COLO829 (cell line): ENCODE measurements at regions not wholly inside any gene's neighbourhood (a gene's known extent, or its start where the extent isn't known, plus 50 kb on each side); places are given as distances from the start of the nearest gene placed in this dataset.

Experiments
- DNase-seq: peaks from one replicate; pipeline ENCODE4 v3.0.0; 2012; ENCODE audit warnings: low spot score

GRCh38 chr11:127136438-127136837 lies 135.9 kb upstream of the KIRREL3 start:
- DNase-seq = no peak

- DNase-seq = no peak
These were observed 134.7 kb upstream of the KIRREL3 start for GRCh38 chr11:127135256-127135655.

GRCh38 chr11:127133061-127133460 lies 132.5 kb upstream of the KIRREL3 start:
- DNase-seq = no peak

DNA sequence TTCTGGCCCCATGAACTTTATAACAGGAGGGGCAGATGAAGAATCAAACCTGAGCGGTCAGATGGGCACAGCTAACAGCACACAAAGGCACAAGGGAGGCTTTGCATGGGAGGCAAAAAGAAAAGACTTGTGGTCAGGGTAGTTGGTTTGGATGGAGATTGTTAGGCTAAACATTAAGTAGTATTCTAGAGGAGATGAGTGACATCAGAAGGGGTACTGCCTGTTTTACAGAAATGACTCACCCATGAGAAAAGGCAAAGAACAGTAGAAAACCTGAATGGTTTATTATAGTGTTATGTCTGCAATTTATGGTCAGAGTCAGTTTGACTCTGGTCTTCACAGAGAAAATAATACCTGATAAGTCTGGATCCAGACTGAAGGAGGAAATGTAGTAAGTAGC lies 129.8 kb upstream of the KIRREL3 start:
- no peak for DNase-seq

GRCh38 chr11:127126986-127127385 lies 126.4 kb upstream of the KIRREL3 start:
- no peak for DNase-seq

GRCh38 chr11:127119356-127119755 lies 118.8 kb upstream of the KIRREL3 start:
- DNase-seq = no peak

DNA sequence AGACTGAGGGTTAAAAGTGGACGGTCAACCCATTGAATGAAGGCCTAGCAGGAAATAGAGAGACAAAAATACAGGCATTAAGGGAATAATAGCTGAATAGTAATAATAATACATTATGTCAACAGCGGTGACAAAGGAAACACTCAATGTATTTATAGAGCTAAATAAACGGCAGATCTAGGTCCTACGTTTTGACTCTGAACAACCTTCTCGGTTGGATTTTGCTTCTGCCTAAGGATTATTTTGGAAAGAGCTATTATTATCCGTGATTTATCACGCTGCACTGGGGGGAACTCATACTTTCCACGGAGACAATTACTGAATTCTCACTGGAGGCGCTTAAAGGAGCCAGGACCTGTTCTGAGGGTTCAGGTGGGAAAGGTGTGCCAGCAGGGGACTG lies 118.2 kb upstream of the KIRREL3 start:
- DNase-seq = no peak

DNA sequence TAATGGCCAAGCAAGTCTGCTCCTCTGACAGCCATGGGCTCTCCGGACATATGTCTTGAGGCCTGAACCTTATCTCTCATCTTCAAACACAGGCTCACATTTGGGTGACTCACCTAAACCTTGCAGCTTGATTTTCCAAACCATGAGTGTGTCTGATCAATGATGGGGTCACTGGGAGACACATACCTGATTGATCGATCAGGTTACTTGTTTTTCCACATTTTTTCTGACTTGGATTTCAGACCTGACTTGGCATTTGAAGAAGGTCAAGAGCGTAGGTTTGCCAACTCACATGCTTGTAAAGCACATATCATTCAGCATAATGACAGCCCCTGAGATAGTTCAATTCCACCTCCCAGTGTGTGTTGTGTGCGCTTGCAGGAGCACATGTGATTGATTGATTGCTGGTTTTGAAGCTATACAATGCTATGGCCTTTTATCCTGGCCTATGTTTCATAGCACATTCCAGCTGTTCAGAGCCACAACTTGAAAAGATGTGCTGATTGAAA lies 116.7 kb upstream of the KIRREL3 start:
- DNase-seq = no peak

- no peak for DNase-seq
These were observed 115.3 kb upstream of the KIRREL3 start for GRCh38 chr11:127115844-127116243.

DNA sequence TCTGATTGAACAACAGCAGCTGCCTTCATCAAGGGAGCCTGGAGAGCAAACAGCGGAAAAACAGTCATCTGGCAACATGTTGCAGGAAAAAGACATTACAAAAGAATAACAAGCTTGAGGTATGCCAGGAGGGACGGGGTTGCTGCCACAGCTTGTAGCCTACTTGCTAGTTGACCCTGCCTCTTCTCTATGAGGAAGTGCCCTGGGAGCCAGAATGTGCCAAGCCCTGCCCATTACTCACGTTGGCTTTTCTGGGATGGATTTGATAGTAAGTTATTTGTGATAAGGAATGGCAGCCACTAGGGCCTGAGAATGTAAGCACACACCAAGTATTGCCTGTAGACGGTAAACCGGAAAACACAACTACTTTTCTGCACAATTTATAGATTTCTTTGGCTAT lies 113.5 kb upstream of the KIRREL3 start:
- no peak for DNase-seq

DNA sequence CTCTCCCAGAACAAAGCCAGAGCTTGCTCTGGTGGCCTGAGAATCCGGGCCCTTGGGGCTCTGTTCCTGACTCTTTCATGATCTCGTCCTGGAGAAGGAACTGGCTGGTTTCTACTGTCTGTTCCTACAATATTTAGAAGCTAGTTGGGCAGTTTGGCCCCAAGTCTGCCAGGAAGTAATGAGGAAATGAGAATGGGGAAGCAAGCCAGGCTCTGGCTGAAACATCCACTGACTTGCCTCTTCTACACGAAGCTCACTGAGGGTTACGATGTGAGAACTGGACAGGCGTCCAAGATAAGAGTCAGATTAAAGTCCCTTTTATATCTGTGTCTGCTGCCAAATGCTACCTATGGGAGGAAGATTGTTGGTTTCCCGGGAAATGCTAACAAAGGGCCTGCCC lies 110.0 kb upstream of the KIRREL3 start:
- DNase-seq = no peak

- no peak for DNase-seq
These were observed 109.4 kb upstream of the KIRREL3 start for GRCh38 chr11:127109796-127110480.

GRCh38 chr11:127108838-127109237 lies 108.3 kb upstream of the KIRREL3 start:
- DNase-seq = no peak

GRCh38 chr11:127106938-127107337 lies 106.4 kb upstream of the KIRREL3 start:
- no peak for DNase-seq

DNA sequence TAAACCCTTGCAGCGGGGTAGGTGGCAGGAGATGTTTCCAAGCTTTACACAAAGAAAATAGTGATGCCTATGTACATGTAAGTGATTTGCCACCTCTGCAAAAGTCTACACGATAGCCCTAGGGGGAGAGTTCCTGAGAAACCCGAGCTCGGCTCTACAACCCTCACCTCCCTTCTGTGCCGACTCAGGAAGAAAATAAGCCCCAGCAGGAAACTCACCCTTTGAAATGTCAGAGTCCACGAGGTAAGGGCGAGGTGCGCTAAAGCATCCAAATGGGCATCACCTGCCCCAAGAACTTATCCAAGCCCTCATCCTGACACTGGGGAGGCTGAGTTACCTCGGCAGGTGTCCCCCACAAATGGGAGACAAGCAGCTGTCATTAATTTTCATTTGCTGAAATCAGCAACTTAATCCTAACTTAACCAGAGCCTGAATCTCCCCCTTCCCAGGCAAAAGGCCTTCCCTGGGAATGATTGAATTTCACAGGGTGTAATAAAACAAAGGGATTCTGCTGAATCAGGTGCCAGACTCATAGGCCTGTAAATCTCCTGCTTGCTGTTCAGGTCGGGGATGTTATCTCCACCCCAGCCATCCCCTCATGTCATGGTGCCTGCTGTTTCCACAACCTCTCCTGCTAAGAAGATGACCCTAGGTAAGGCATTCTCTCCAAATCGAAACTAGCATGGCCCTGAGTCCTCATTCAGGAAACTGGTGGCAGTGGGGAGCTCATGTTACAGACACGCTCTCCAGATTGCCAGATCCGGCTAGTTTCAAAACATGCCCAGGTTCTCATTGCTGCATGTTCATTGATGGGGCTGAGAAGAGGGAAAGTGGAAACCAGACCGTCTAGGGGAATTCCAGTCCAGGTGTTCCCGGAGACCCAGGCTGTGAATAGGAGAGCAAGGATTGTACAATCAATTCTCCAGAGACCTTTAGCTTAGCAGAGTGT lies 105.3 kb upstream of the KIRREL3 start:
- DNase-seq = no peak

DNA sequence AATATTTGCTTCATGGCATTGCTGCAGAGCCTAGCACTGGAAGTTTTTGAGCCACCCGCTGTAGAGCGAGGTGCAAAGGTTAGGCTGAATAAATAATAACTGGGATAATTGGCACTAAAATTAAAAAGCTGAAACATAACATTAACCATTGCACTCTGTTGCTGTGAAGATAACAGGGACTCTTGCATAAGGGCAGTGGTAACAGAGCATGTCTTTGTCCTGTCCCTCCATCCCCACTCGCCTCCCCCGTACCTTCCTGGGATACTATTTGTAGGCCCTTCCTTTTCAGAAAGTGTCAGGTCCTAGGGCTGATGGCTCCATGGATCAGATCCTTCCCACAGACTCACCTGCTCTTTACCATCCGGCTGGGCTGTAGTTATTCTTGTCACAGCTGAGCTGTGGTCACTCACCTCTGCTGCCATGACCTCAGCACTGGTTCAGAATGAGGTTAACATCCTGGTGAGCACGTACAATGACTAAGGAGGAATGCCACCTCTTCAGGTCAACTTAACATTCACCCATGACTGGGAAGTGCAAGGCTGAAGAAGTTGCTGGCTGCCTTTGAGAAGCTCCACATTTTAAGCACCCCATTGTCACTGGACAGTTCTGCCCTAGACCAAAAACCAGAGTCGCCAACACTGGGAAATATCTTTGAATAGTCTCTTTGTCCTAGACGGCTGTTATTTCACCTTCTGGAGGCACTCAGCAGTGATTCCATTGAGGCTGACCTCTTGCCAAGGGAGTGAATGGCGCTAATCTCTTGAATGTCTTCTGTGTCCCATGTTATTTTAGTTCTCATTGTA lies 103.2 kb upstream of the KIRREL3 start:
- no peak for DNase-seq

DNA sequence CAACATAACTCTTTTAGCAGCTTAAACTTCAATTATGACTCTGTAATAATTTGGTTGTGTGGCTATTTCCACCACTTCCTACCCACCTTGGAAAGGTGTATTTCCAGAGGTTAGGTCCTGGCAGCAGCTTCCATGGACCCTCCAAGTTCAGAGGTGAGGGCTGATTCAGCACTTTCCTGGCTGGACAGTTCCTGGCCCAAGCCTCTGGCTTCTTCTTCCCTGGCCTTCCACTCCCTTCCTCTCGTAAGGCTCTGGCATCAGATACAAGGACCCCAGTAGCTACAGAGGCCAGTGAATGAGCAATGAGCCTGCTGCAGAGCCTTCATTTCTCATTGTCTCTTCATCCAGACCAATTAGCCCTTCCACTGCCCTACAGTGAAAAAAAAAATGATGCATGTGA lies 98.1 kb upstream of the KIRREL3 start:
- DNase-seq = no peak

GRCh38 chr11:127080735-127081134 lies 80.2 kb upstream of the KIRREL3 start:
- DNase-seq = no peak

- no peak for DNase-seq
These were observed 75.2 kb upstream of the KIRREL3 start for GRCh38 chr11:127075758-127076157.

DNA sequence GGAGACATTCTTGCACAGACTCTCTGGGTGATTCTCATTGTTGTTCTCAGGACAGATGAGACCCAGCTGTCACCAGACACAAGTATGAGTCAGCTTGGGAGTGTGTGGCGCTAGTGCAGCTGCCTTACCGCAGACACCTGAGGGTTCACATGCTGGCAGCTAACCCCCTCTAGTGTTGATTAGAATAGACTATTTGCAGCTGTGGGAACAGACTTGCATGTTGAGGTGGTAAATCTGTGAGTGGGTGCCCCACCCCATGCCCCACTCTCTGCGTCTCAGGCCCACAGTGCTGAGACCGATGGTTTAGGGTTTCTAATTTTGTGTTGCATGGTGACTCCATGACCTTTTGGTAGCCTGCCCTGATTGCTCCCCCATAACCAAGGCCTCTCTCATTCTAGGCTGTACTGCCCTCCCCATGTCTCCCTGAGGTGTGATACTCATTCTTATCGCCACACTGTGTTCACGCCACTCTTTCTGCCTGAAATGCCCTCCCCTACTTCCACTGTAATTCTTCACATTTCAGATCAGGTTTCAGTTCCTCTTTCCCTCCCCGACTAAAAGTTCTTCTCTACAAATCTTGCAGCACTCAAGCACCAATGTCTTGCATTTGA lies 73.7 kb upstream of the KIRREL3 start:
- no peak for DNase-seq

GRCh38 chr11:127073621-127074020 lies 73.1 kb upstream of the KIRREL3 start:
- no peak for DNase-seq

DNA sequence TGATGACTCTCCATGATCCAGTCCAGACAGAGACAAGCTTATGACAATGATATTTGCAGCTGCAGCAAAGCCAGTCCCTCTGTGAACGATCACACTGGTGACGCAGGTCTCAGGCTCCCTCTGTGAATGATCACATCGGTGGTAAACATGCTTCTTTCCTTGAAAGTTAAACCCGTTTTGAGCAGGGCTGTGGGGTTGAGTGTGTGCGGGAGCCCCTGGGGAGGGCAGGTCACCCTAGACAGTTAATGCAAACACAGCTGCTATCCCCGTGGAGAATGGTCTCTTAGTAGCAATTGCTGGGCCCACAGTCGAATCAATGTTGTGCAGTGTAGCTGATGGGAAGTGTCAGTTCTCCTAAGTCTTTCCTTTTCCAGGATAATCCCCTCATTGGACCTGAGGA lies 71.0 kb upstream of the KIRREL3 start:
- DNase-seq = no peak
